ENCODE measurements at regions not wholly inside any gene's neighbourhood (a gene's known extent, or its start where the extent isn't known, plus 50 kb on each side); places are given as distances from the start of the nearest gene placed in this dataset.

- TF ChIP-seq ZNF114 (CRISPR knock-in tag; IDR thresholded peaks at IDR 0.05) (no peak), REST (IDR thresholded peaks at IDR 0.05; ENCODE audit: unreplicated experiment) (no peak), STAT1 (IDR thresholded peaks at IDR 0.05; ENCODE audit: unreplicated experiment) (no peak)
- Mint-ChIP-seq H3K4me3 (no peak overlapping the region), H3K27ac (no peak overlapping the region), H3K4me1 (no peaks in the 10 kb centered on the region; the same call in 2 of the 3 replicates), H3K27me3 (ENCODE audit: insufficient read depth, low read depth, poor library complexity) (no peaks in the 10 kb centered on the region), H3K36me3 (ENCODE audit: low read depth) (no peaks in the 10 kb centered on the region), H3K9me3 (no peaks in the 10 kb centered on the region)
- DNase-seq (ENCODE audit: low spot score) (no peak), ATAC-seq (no peak)
- H3K4me2 ChIP-seq = no peak overlapping the region
- H3F3A ChIP-seq (replicated peaks; ENCODE audit: low read depth) = no peaks in the 10 kb centered on the region
- no peaks in the 10 kb centered on the region for H3K9me2 ChIP-seq (ENCODE audit: insufficient read depth)
- no peaks in the 10 kb centered on the region for H3K79me2 ChIP-seq (replicated peaks; ENCODE audit: insufficient read depth)
- no peaks in the 10 kb centered on the region for H3K36me3 ChIP-seq (ENCODE audit: insufficient read depth)
- no peak overlapping the region for H2AFZ ChIP-seq
- no peak overlapping the region for H3K27ac ChIP-seq (ENCODE audit: low read depth)
- no peaks in the 10 kb centered on the region; the same call in 1 of the 2 replicates for H3K4me1 ChIP-seq (ENCODE audit: insufficient read depth)
- no peaks in the 10 kb centered on the region for H3K27me3 ChIP-seq (ENCODE audit: insufficient read depth)
- H4K20me1 ChIP-seq (replicated peaks; ENCODE audit: insufficient read depth) = no peaks in the 10 kb centered on the region
- H3K4me3 ChIP-seq = no peak overlapping the region
These were observed 568.0 kb downstream of the STIM2 start for GRCh38 chr4:27428661-27429060.

- H3K4me2 ChIP-seq = no peak overlapping the region
- DNase-seq (ENCODE audit: low spot score) (no peak), ATAC-seq (no peak)
- H3K9me3 Mint-ChIP-seq = peaks cover 3% of the 10 kb centered on the region; the same call in 1 of the 3 replicates
- TF ChIP-seq ZNF462 (CRISPR knock-in tag; IDR thresholded peaks at IDR 0.05) = no peak
- no peaks in the 10 kb centered on the region for H3K79me2 ChIP-seq (replicated peaks; ENCODE audit: insufficient read depth)
- no peaks in the 10 kb centered on the region for H3K27me3 Mint-ChIP-seq (ENCODE audit: insufficient read depth, low read depth, poor library complexity)
- H3K4me3 ChIP-seq = no peak overlapping the region
- H3K9me2 ChIP-seq (ENCODE audit: insufficient read depth) = no peaks in the 10 kb centered on the region
- H3K27ac Mint-ChIP-seq = no peak overlapping the region
- H3F3A ChIP-seq (replicated peaks; ENCODE audit: low read depth) = no peaks in the 10 kb centered on the region
- no peak overlapping the region for H3K4me3 Mint-ChIP-seq
- H3K4me1 Mint-ChIP-seq = no peaks in the 10 kb centered on the region; the same call in 2 of the 3 replicates
- no peaks in the 10 kb centered on the region for H4K20me1 ChIP-seq (replicated peaks; ENCODE audit: insufficient read depth)
- no peaks in the 10 kb centered on the region for H3K27me3 ChIP-seq (ENCODE audit: insufficient read depth)
- H2AFZ ChIP-seq = no peak overlapping the region
- H3K27ac ChIP-seq (ENCODE audit: low read depth) = no peak overlapping the region
- H3K36me3 ChIP-seq (ENCODE audit: insufficient read depth) = no peaks in the 10 kb centered on the region
- H3K4me1 ChIP-seq (ENCODE audit: insufficient read depth) = no peaks in the 10 kb centered on the region; the same call in 1 of the 2 replicates
- no peaks in the 10 kb centered on the region; the same call in 2 of the 3 replicates for H3K36me3 Mint-ChIP-seq (ENCODE audit: low read depth)
These were observed 568.8 kb downstream of the STIM2 start for GRCh38 chr4:27429364-27429871.
